ENCODE measurements at regions not wholly inside any gene's neighbourhood (a gene's known extent, or its start where the extent isn't known, plus 50 kb on each side); places are given as distances from the start of the nearest gene placed in this dataset.

DNA sequence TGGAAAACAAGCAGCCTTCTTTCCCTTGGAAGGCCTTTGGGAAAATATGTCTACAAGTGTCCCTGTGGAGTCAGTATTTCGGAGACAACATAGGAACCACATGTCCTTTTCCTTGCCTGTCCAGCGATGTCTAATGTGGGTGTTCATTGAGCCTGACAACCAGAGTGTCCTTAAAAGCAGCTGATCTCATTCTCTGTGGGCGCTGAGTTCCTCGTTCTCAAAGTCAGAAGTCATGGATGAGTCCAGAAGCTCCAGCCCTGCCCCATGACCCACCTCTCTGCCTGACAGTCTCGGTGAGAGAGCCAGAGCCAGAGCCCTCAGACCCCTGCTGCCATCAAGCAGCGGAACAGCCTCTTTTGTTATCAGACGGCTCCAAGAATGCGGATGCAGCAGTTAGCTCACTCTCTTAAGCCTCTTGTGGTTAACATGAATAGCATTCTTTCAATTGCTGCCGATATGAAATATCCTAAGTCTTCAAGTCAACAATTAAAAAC lies 329.2 kb downstream of the TGFB2 start:
- Histone ChIP-seq H3K36me3 (replicated peaks) (no peaks in the 10 kb centered on the region), H3K4me3 (ENCODE audit: low read depth, low read length) (no peak overlapping the region), H3K27me3 (replicated peaks) (no peaks in the 10 kb centered on the region), H3K27ac (peak overlapping the region; percentile 88)
- in situ Hi-C loops (cut with HindIII; ENCODE audit: low pct_ligation_motif_present, low sequenced_read_pairs), result no loop called here
- peak; percentile 97 for DNase-seq
- TF ChIP-seq, protein P1, sequence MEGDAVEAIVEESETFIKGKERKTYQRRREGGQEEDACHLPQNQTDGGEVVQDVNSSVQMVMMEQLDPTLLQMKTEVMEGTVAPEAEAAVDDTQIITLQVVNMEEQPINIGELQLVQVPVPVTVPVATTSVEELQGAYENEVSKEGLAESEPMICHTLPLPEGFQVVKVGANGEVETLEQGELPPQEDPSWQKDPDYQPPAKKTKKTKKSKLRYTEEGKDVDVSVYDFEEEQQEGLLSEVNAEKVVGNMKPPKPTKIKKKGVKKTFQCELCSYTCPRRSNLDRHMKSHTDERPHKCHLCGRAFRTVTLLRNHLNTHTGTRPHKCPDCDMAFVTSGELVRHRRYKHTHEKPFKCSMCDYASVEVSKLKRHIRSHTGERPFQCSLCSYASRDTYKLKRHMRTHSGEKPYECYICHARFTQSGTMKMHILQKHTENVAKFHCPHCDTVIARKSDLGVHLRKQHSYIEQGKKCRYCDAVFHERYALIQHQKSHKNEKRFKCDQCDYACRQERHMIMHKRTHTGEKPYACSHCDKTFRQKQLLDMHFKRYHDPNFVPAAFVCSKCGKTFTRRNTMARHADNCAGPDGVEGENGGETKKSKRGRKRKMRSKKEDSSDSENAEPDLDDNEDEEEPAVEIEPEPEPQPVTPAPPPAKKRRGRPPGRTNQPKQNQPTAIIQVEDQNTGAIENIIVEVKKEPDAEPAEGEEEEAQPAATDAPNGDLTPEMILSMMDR (IDR thresholded peaks at IDR 0.05; ENCODE audit: low read depth, low read length, missing control alignments), result peak; percentile 31

DNA sequence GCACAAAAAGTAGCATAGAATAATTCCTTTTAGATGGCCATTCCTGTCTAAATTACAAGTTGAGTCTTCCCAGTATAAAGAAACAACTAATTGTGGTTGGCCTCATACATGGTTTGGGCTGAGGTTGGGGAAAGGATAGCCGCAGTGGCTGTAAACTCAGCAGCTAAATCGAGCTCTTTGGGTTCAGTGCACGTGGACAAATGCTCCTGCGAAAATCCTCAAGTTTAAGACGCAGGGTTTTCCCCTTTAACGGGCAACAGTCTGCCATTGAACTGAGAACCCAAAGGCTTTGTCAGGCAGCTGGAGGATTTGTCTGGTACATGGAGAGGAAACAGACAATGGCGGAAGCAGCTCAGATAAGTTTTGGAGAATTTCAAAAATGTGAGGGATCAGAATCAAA lies 331.9 kb downstream of the TGFB2 start:
- Histone ChIP-seq H3K4me3 (ENCODE audit: low read depth, low read length) (no peak overlapping the region), H3K27ac (peak overlapping the region; percentile 63), H3K36me3 (replicated peaks) (no peaks in the 10 kb centered on the region), H3K27me3 (replicated peaks) (no peaks in the 10 kb centered on the region)
- in situ Hi-C loops (cut with HindIII; ENCODE audit: low pct_ligation_motif_present, low sequenced_read_pairs), result no loop called here
- DNase-seq, result no peak
- TF ChIP-seq, protein P1 (IDR thresholded peaks at IDR 0.05; ENCODE audit: low read depth, low read length, missing control alignments), result no peak

DNA sequence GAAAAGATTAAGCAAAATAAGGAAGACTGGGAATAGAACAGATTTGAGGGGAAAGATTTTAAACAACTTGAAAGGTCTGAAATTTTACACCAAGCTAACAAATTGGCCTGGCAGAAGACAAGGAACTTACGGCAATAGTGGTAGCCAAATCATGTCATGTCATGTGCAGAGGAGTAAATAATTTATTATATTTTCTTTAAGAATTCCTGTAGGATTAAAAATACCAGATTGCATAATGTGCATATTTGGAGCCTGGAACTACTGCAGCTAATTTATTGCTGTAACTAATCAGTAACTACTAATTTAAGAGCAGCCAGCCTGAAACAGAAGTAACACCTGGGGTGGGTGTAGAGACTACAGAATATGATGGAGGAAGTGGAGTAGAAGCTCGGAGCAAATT lies 334.3 kb downstream of the TGFB2 start:
- no peaks in the 10 kb centered on the region for H3K36me3 ChIP-seq (replicated peaks)
- peak overlapping the region; percentile 63 for H3K27ac ChIP-seq
- in situ Hi-C loops (cut with HindIII; ENCODE audit: low pct_ligation_motif_present, low sequenced_read_pairs), result no loop called here
- no peak overlapping the region for H3K4me3 ChIP-seq (ENCODE audit: low read depth, low read length)
- TF ChIP-seq, protein P1 (IDR thresholded peaks at IDR 0.05; ENCODE audit: low read depth, low read length, missing control alignments), result no peak
- H3K27me3 ChIP-seq (replicated peaks), result no peaks in the 10 kb centered on the region
- no peak for DNase-seq

DNA sequence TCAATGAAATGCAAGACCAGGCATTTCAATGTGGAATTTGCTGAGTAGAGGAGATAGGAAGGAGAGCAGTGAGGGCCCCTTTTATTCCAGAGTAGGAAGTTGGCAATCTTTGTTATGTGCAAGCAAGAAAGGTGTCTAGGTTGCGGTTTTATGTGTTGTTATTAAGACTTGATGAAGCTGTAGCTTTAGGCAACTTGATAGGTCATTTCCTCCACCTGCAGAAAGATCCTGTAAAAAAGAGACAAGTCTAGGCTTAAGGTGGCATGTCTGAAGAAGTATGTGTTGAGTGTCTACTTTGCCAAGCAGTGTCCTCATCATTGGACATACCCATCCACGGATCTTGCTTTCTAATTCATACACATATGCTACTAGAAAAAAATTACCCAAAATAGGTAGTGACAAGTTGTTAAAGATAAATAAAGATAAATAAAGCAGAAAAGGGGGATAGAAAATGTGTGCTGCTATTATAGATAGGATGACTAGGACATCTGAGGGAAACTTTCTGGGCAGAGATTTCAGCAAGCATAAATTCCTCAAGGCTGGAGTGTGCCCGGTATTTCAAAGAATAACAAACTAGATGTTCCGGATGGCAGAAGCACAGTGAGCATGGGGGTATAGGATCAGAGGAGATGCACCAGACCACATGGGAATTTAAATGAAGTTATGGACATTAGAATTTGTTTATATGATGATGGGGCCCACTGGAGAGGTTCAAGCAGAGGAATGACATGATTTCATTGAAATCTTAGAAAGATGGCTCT lies 335.0 kb downstream of the TGFB2 start:
- no peak for DNase-seq
- TF ChIP-seq, protein P1 (IDR thresholded peaks at IDR 0.05; ENCODE audit: low read depth, low read length, missing control alignments), result no peak

DNA sequence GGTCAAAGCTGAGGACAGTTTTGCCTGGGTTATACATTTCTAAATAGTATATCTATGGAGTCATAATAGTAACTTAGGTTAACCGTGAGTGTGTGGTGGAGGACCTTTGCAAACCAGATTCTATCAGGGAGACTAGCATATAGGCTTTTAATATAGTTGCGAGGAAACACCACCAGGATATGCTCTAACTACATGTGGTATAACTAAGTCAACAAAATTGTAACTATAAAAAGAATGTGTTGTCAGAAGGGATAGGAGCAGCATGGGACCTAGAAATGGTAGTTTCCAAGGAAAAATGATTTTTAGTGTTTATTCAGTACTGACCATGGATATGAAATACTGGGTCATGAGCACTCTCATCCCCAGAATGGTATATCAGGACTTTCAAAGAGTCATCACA lies 338.1 kb downstream of the TGFB2 start:
- no peak overlapping the region for H3K27ac ChIP-seq
- no peaks in the 10 kb centered on the region for H3K36me3 ChIP-seq (replicated peaks)
- no peak for DNase-seq
- no peak overlapping the region for H3K4me3 ChIP-seq (ENCODE audit: low read depth, low read length)
- no peaks in the 10 kb centered on the region for H3K27me3 ChIP-seq (replicated peaks)
- in situ Hi-C loops (cut with HindIII; ENCODE audit: low pct_ligation_motif_present, low sequenced_read_pairs), result no loop called here
- TF ChIP-seq, protein P1 (IDR thresholded peaks at IDR 0.05; ENCODE audit: low read depth, low read length, missing control alignments), result no peak

More for the DNA sequence above, 335.0 kb downstream of the TGFB2 start:
- no peak overlapping the region for H3K27ac ChIP-seq
- no peak overlapping the region for H3K4me3 ChIP-seq (ENCODE audit: low read depth, low read length)
- in situ Hi-C loops (cut with HindIII; ENCODE audit: low pct_ligation_motif_present, low sequenced_read_pairs), result no loop called here
- no peaks in the 10 kb centered on the region for H3K27me3 ChIP-seq (replicated peaks)
- H3K36me3 ChIP-seq (replicated peaks), result no peaks in the 10 kb centered on the region
